Naive thymus-derived CD4-positive, alpha-beta T cell (primary cell): ENCODE measurements at regions not wholly inside any gene's neighbourhood (a gene's known extent, or its start where the extent isn't known, plus 50 kb on each side); places are given as distances from the start of the nearest gene placed in this dataset.

Experiments used
- ATAC-seq: fragments of 150-1000 bp; cut with Tn5 transposase; 2 replicates; pipeline ENCODE4 v1.10.0; 2021; ENCODE audit warnings: mild to moderate bottlenecking, moderate library complexity
- CTCF ChIA-PET: fragments of 350-600 bp; sonication (Branson Sonifier 250); formaldehyde crosslinking; loops from one replicate; lab custom pipeline; 2021; ENCODE audit warnings: antibody characterized with exemption; lab: Charles Lee
- POLR2A ChIA-PET: fragments of 350-600 bp; sonication (Branson Sonifier 250); formaldehyde crosslinking; loops from one replicate; lab custom pipeline; 2021; ENCODE audit warnings: antibody characterized with exemption, inconsistent platforms; lab: Charles Lee
- DNase-seq, 9 donors: peaks; one replicate each; pipeline versions ENCODE4 v3.0.0 to v3.0.0-alpha.2; 2020 to 2022; ENCODE audit warnings: mixed read lengths in 1 of 9
- H3K27ac ChIP-seq: one replicate; pipeline ENCODE4 v1.7.0; 2013; ENCODE audit warnings: mild to moderate bottlenecking, low read depth, low read length, moderate library complexity
- H3K27me3 ChIP-seq, 2 donors: one replicate each; pipeline ENCODE4 v1.7.0; 2013; ENCODE audit warnings: low read length in 2 of 2, mild to moderate bottlenecking in 2 of 2, moderate library complexity in 2 of 2; ENCODE audit not compliant: control insufficient read depth in 2 of 2, insufficient read depth in 2 of 2
- H3K36me3 ChIP-seq, 3 experiments: 1 replicate in 2 of 3; 2 replicates in 1 of 3; pipeline ENCODE4 v1.7.0; 2013; ENCODE audit warnings: low read length in 3 of 3, mild to moderate bottlenecking in 3 of 3, moderate library complexity in 1 of 3; ENCODE audit not compliant: insufficient read depth in 3 of 3, control insufficient read depth in 2 of 3
- H3K4me1 ChIP-seq, 2 donors: one replicate each; pipeline ENCODE4 v1.7.0; 2013; ENCODE audit warnings: low read length in 2 of 2, mild to moderate bottlenecking in 2 of 2, moderate library complexity in 1 of 2; ENCODE audit not compliant: control insufficient read depth in 2 of 2, insufficient read depth in 2 of 2
- H3K4me3 ChIP-seq: 2 replicates; pipeline ENCODE4 v1.7.0; 2013; ENCODE audit warnings: mild to moderate bottlenecking, low read length
- H3K9me3 ChIP-seq, 3 experiments: 1 replicate in 2 of 3; 2 replicates in 1 of 3; pipeline ENCODE4 v1.7.0; 2013; ENCODE audit warnings: low read length in 3 of 3; ENCODE audit not compliant: control insufficient read depth in 2 of 3
- H3K27ac Mint-ChIP-seq, 9 donors: one replicate each; pipeline ENCODE4 v1.8.0; 2020 to 2022; ENCODE audit warnings: mixed read lengths in 9 of 9, mild to moderate bottlenecking in 8 of 9, moderate library complexity in 5 of 9, inconsistent platforms in 2 of 9
- H3K27me3 Mint-ChIP-seq, 5 donors: one replicate each; pipeline ENCODE4 v1.8.0; 2021 to 2022; ENCODE audit warnings: mixed read lengths in 5 of 5, mild to moderate bottlenecking in 1 of 5
- H3K36me3 Mint-ChIP-seq, 5 donors: one replicate each; pipeline ENCODE4 v1.8.0; 2020 to 2022; ENCODE audit warnings: mixed read lengths in 5 of 5, mild to moderate bottlenecking in 3 of 5, inconsistent platforms in 1 of 5
- H3K4me1 Mint-ChIP-seq, 7 donors: one replicate each; pipeline ENCODE4 v1.8.0; 2020 to 2022; ENCODE audit warnings: mixed read lengths in 7 of 7, mild to moderate bottlenecking in 3 of 7, inconsistent platforms in 1 of 7
- H3K4me3 Mint-ChIP-seq, 10 donors: one replicate each; pipeline ENCODE4 v1.8.0; 2020 to 2022; ENCODE audit warnings: mild to moderate bottlenecking in 10 of 10, mixed read lengths in 10 of 10, moderate library complexity in 6 of 10, inconsistent platforms in 2 of 10
- H3K9me3 Mint-ChIP-seq, 11 donors: one replicate each; pipeline ENCODE4 v1.8.0; 2020 to 2022; ENCODE audit warnings: mixed read lengths in 11 of 11, mild to moderate bottlenecking in 4 of 11, inconsistent platforms in 1 of 11, moderate library complexity in 1 of 11
- intact Hi-C, 2 donors: fragments of 100-400 bp; cut with micrococcal nuclease; formaldehyde crosslinking; loops; one replicate each; pipeline ENCODE4 v1.15.1; 2023

DNA sequence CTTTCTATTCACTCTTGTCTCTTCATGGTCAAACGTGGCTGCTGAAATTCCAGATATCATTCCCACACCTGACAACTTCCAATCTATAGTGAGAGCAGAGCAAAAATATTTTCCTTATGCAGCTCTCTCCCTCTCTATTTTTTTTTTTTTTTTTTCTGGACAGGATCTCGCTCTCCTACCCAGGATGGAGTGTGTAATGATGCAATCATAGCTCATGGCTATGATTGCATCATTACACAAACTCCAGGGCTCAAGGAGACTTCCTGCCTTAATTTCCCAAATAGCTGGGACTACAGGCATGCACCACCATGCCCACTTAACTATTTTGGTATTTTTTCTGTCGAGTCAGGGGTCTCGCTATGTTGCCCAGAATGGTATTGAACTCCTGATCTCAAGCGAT, 1398.9 kb downstream of the AACS start:
- intact Hi-C loops, result no loop called here
- ChIA-PET CTCF (no interaction called here), POLR2A (no interaction called here)
- Histone ChIP-seq H3K27me3 (no peaks in the 10 kb centered on the region), H3K36me3 (no peaks in the 10 kb centered on the region), H3K9me3 (no peaks in the 10 kb centered on the region), H3K4me1 (no peaks in the 10 kb centered on the region), H3K27ac (no peak overlapping the region), H3K4me3 (no peak overlapping the region)
- Mint-ChIP-seq H3K36me3 (no peaks in the 10 kb centered on the region), H3K4me1 (no peaks in the 10 kb centered on the region), H3K9me3 (peaks cover 0 to 3% (median 0%) of the 10 kb centered on the region in 11 donors), H3K4me3 (no peak overlapping the region), H3K27me3 (peaks cover 0 to 4% (median 0%) of the 10 kb centered on the region in 5 donors), H3K27ac (no peak overlapping the region)
- DNase-seq (no peak), ATAC-seq (no peak)

DNA sequence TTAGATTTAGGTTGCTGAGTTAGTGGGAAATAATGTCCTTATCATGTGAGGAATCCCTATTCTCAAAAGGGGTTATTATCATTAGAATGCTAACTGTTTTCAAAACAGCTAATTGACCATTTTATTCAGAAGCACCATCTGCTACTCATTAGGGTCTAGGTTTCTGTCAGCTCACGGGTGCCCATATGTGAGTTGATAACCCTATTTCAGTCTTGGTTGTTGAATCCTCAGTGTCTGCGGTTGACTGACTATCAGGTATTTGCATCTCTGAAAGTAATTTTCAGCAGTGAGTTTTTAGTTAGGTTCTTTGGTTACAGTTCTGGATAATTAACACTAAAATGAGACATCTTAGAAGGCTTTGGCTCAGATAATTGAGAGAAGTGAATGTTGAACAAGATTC, 1404.0 kb downstream of the AACS start:
- POLR2A ChIA-PET, result interaction anchor here (1.5 kb wide), 1 partner anchor 8 kb away, joined by 3 read pairs; no protein-coding TSS in a partner anchor
- no peaks in the 10 kb centered on the region for H3K9me3 ChIP-seq
- Mint-ChIP-seq H3K27me3 (peaks cover 0 to 4% (median 0%) of the 10 kb centered on the region in 5 donors), H3K27ac (no peak overlapping the region), H3K4me1 (no peaks in the 10 kb centered on the region), H3K9me3 (peaks cover 0 to 26% (median 5%) of the 10 kb centered on the region in 11 donors), H3K36me3 (no peaks in the 10 kb centered on the region), H3K4me3 (no peak overlapping the region)
- no peak overlapping the region for H3K4me3 ChIP-seq
- CTCF ChIA-PET, result interaction anchor here (0.6 kb wide), 1 partner anchor 43 kb away, joined by 3 read pairs; no protein-coding TSS in a partner anchor
- H3K36me3 ChIP-seq, result no peaks in the 10 kb centered on the region
- no peaks in the 10 kb centered on the region for H3K27me3 ChIP-seq
- DNase-seq, result no peak
- no peak overlapping the region for H3K27ac ChIP-seq
- intact Hi-C loops, result no loop called here
- ATAC-seq, result no peak
- no peaks in the 10 kb centered on the region for H3K4me1 ChIP-seq

DNA sequence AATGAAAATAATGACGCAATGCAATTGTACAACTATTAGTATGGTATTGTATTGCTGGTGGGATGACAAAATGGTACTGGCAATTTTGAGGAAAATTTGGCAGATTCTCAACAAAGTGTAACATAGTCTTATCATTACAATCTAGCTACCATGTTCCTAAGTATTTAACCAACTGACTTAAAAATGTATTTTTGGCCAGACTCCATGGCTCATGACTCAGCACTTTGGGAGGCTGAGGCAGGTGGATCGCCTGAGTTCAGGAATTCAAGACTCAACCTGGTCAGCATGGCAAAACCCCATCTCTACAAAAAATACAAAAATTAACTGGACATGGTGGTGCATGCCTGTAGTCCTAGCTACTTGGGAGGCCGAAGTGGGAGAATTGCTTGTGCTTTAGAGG, 1409.5 kb downstream of the AACS start:
- no peak overlapping the region for H3K4me3 ChIP-seq
- ChIA-PET CTCF (no interaction called here), POLR2A (no interaction called here)
- intact Hi-C loops, result no loop called here
- ATAC-seq (no peak), DNase-seq (no peak)
- Mint-ChIP-seq H3K4me1 (no peaks in the 10 kb centered on the region), H3K9me3 (peaks cover 0 to 42% (median 9%) of the 10 kb centered on the region in 11 donors), H3K27me3 (peaks cover 0 to 4% (median 0%) of the 10 kb centered on the region in 5 donors), H3K4me3 (no peak overlapping the region), H3K27ac (no peak overlapping the region), H3K36me3 (peaks cover 0 to 5% (median 0%) of the 10 kb centered on the region in 5 donors)
- H3K4me1 ChIP-seq, result no peaks in the 10 kb centered on the region
- H3K9me3 ChIP-seq, result no peaks in the 10 kb centered on the region
- H3K27ac ChIP-seq, result no peak overlapping the region
- no peaks in the 10 kb centered on the region for H3K36me3 ChIP-seq
- H3K27me3 ChIP-seq, result no peaks in the 10 kb centered on the region

DNA sequence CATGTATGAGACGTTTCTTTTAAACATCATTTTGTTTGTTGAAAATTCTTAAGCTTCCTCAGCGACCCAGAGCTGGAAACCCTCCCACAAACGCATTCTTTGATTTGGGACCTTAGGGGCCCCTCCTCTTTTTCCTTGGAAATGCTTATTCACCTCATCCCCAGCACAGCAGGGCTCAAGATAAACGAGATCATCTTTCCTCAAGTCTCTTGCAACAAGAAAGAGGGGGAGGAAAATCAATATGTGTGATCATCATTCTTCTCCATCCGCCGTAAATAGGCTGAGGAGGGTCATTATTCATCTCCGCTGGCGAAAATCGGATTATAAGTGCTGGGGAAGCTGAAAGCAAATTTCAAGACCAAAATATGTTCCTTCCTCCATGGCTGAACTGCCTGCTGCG, 1415.2 kb downstream of the AACS start:
- Mint-ChIP-seq H3K9me3 (peaks cover 1 to 22% (median 8%) of the 10 kb centered on the region in 11 donors), H3K27me3 (no peaks in the 10 kb centered on the region), H3K4me1 (peaks cover 0 to 10% (median 0%) of the 10 kb centered on the region in 7 donors), H3K27ac (no peak overlapping the region), H3K36me3 (peaks cover 0 to 4% (median 0%) of the 10 kb centered on the region in 5 donors), H3K4me3 (no peak overlapping the region)
- Histone ChIP-seq H3K9me3 (no peaks in the 10 kb centered on the region), H3K27me3 (no peaks in the 10 kb centered on the region), H3K36me3 (no peaks in the 10 kb centered on the region), H3K27ac (no peak overlapping the region), H3K4me3 (no peak overlapping the region), H3K4me1 (no peaks in the 10 kb centered on the region)
- ATAC-seq (no peak), DNase-seq (no peak)
- POLR2A ChIA-PET, result no interaction called here
- intact Hi-C loops, result no loop called here
- CTCF ChIA-PET, result no interaction called here

DNA sequence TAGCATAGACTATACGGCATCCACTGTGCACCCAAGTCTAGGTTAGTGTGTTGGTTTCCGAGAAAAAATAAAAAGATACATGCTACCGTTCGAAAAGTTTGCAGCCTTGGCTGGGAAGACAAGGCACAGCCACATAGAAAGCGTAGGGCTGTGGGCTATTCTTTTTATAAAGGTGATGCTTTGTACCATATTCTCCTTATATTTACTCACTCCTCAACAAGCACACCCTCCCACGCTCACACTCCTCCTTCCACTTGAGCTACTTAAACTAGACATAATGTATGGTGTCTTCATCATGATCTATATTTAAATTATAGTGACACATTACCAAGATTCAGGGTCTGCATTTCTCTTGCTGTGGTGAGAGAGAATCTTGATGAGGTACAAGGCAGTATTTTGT, 1416.5 kb downstream of the AACS start:
- H3K9me3 ChIP-seq, result no peaks in the 10 kb centered on the region
- no peak overlapping the region for H3K27ac Mint-ChIP-seq
- ChIA-PET CTCF (no interaction called here), POLR2A (no interaction called here)
- ATAC-seq (no peak), DNase-seq (no peak)
- H3K36me3 Mint-ChIP-seq, result peaks cover 0 to 3% (median 0%) of the 10 kb centered on the region in 5 donors
- H3K4me3 ChIP-seq, result no peak overlapping the region
- H3K4me1 ChIP-seq, result no peaks in the 10 kb centered on the region
- peaks cover 0 to 10% (median 0%) of the 10 kb centered on the region in 7 donors for H3K4me1 Mint-ChIP-seq
- intact Hi-C loops, result no loop called here
- H3K27ac ChIP-seq, result no peak overlapping the region
- peaks cover 0 to 17% (median 5%) of the 10 kb centered on the region in 11 donors for H3K9me3 Mint-ChIP-seq
- H3K36me3 ChIP-seq, result no peaks in the 10 kb centered on the region
- no peak overlapping the region for H3K4me3 Mint-ChIP-seq
- H3K27me3 ChIP-seq, result no peaks in the 10 kb centered on the region
- H3K27me3 Mint-ChIP-seq, result no peaks in the 10 kb centered on the region

DNA sequence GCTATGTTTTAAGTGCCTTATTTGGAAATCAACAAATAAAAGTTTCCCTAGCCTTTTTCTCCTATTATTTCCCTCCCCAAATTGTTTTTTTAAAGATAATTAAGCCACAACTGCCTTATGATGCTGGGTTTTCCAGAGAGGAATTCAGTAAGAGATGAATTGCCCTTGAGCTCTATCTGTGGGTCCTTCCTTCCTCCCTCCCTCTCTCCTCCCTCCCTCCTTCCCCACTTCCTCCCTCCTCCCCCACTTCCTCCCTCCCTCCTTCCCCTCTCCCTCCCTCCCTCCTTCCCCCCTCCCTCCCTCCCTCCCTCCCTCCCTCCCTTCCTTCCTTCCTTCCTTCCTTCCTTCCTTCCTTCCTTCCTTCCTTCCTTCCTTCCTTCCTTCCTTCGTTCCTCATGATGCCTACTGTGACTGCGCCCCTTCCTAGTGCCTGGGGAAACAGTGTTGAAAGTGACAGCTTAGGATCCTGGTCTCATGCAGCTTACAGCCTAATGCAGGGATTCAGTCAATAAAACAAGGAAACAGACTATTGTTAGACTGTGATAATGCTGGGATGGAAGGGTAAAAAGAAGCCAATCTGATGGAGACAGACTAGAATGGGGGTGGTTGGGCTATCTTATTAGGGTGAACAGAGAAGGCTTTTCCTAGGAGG, 1417.1 kb downstream of the AACS start:
- Histone ChIP-seq H3K27me3 (no peaks in the 10 kb centered on the region), H3K36me3 (no peaks in the 10 kb centered on the region), H3K4me1 (no peaks in the 10 kb centered on the region), H3K27ac (no peak overlapping the region), H3K4me3 (no peak overlapping the region), H3K9me3 (no peaks in the 10 kb centered on the region)
- POLR2A ChIA-PET, result no interaction called here
- Mint-ChIP-seq H3K9me3 (peaks cover 0 to 14% (median 4%) of the 10 kb centered on the region in 11 donors), H3K27me3 (no peaks in the 10 kb centered on the region), H3K27ac (peak overlapping the region in 2 of 9 donors; percentile 18 to 56), H3K4me1 (peaks cover 0 to 10% (median 0%) of the 10 kb centered on the region in 7 donors), H3K36me3 (peaks cover 0 to 3% (median 0%) of the 10 kb centered on the region in 5 donors), H3K4me3 (no peak overlapping the region)
- no peak for ATAC-seq
- intact Hi-C loops, result no loop called here
- CTCF ChIA-PET, result no interaction called here
- DNase-seq, result no peak
